ENCODE measurements at regions not wholly inside any gene's neighbourhood (a gene's known extent, or its start where the extent isn't known, plus 50 kb on each side); places are given as distances from the start of the nearest gene placed in this dataset.

- no peak for DNase-seq (ENCODE audit: low read depth in 1 of 2, low spot score in 1 of 2)
- peaks cover 9% of the 10 kb centered on the region for H3K27me3 ChIP-seq (ENCODE audit: insufficient read depth, poor library complexity, severe bottlenecking)
- no peak overlapping the region for H3K4me3 ChIP-seq (replicated peaks; ENCODE audit: insufficient read depth, low read length)
- TF ChIP-seq CTCF (IDR thresholded peaks at IDR 0.05; ENCODE audit: insufficient read depth, low read length): no peak
- TF ChIP-seq REST (IDR thresholded peaks at IDR 0.05; ENCODE audit: insufficient replicate concordance, low read depth): no peak
- no peak for TF ChIP-seq SPI1 (IDR thresholded peaks at IDR 0.05; ENCODE audit: borderline replicate concordance, low read depth)
- no peak for TF ChIP-seq POLR2AphosphoS5 (IDR thresholded peaks at IDR 0.05; ENCODE audit: low read depth)
- no peak for TF ChIP-seq GABPA (IDR thresholded peaks at IDR 0.05; ENCODE audit: low read depth)
- no peak overlapping the region for H3K27ac ChIP-seq (replicated peaks)
Observed at GRCh38 chr6:135750081-135750480, 101.4 kb upstream of the PDE7B start.

GRCh38 chr6:135753196-135753595 is 98.3 kb upstream of the PDE7B start:
- Histone ChIP-seq H3K27ac (replicated peaks) (no peak overlapping the region), H3K27me3 (ENCODE audit: insufficient read depth, poor library complexity, severe bottlenecking) (peaks cover 6% of the 10 kb centered on the region), H3K4me3 (replicated peaks; ENCODE audit: insufficient read depth, low read length) (no peak overlapping the region)
- no peak for TF ChIP-seq SPI1 (IDR thresholded peaks at IDR 0.05; ENCODE audit: borderline replicate concordance, low read depth)
- TF ChIP-seq CTCF (IDR thresholded peaks at IDR 0.05; ENCODE audit: insufficient read depth, low read length): no peak
- no peak for TF ChIP-seq POLR2AphosphoS5 (IDR thresholded peaks at IDR 0.05; ENCODE audit: low read depth)
- no peak for TF ChIP-seq REST (IDR thresholded peaks at IDR 0.05; ENCODE audit: insufficient replicate concordance, low read depth)
- TF ChIP-seq GABPA (IDR thresholded peaks at IDR 0.05; ENCODE audit: low read depth): no peak
- no peak for DNase-seq (ENCODE audit: low read depth in 1 of 2, low spot score in 1 of 2)

- Histone ChIP-seq H3K27me3 (ENCODE audit: insufficient read depth, poor library complexity, severe bottlenecking) (no peaks in the 10 kb centered on the region), H3K27ac (replicated peaks) (no peak overlapping the region), H3K4me3 (replicated peaks; ENCODE audit: insufficient read depth, low read length) (no peak overlapping the region)
- no peak for DNase-seq (ENCODE audit: low read depth in 1 of 2, low spot score in 1 of 2)
- no peak for TF ChIP-seq CTCF (IDR thresholded peaks at IDR 0.05; ENCODE audit: insufficient read depth, low read length)
- TF ChIP-seq REST (IDR thresholded peaks at IDR 0.05; ENCODE audit: insufficient replicate concordance, low read depth): no peak
- TF ChIP-seq SPI1 (IDR thresholded peaks at IDR 0.05; ENCODE audit: borderline replicate concordance, low read depth): no peak
- TF ChIP-seq GABPA (IDR thresholded peaks at IDR 0.05; ENCODE audit: low read depth): no peak
- no peak for TF ChIP-seq POLR2AphosphoS5 (IDR thresholded peaks at IDR 0.05; ENCODE audit: low read depth)
Observed at GRCh38 chr6:135759831-135760230, 91.7 kb upstream of the PDE7B start.
